ENCODE measurements at regions not wholly inside any gene's neighbourhood (a gene's known extent, or its start where the extent isn't known, plus 50 kb on each side); places are given as distances from the start of the nearest gene placed in this dataset.

GRCh38 chr2:156042895-156043294 is 289.6 kb downstream of the NR4A2 start:
- CTCF ChIA-PET = no interaction called here
- no peak overlapping the region for H3K27ac ChIP-seq
- no peak for DNase-seq (ENCODE audit: low spot score)
- POLR2A ChIA-PET (ENCODE audit: low non-redundant PET) = no interaction called here
- TF ChIP-seq, protein P1, sequence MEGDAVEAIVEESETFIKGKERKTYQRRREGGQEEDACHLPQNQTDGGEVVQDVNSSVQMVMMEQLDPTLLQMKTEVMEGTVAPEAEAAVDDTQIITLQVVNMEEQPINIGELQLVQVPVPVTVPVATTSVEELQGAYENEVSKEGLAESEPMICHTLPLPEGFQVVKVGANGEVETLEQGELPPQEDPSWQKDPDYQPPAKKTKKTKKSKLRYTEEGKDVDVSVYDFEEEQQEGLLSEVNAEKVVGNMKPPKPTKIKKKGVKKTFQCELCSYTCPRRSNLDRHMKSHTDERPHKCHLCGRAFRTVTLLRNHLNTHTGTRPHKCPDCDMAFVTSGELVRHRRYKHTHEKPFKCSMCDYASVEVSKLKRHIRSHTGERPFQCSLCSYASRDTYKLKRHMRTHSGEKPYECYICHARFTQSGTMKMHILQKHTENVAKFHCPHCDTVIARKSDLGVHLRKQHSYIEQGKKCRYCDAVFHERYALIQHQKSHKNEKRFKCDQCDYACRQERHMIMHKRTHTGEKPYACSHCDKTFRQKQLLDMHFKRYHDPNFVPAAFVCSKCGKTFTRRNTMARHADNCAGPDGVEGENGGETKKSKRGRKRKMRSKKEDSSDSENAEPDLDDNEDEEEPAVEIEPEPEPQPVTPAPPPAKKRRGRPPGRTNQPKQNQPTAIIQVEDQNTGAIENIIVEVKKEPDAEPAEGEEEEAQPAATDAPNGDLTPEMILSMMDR (conservative IDR thresholded peaks at IDR 0.05; ENCODE audit: low read depth) = no peak

DNA sequence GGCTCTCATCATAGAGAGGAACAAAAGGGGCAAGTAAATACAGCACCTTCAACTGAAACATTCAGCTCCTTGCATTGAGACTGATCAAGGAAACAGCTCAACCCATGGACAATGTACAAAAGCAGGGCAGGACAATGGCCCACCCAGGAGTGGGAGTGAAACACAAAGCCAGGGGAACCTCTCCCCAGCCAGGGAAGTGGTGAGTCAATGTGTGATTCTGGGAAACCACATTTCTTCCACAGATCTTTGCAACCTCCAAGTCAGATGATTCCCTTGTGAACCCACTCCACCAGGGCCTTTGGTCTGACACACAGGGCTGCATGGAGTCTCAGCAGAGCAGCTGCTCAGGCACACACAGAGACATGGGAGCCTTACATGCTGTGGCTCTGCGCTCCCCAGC is 294.5 kb downstream of the NR4A2 start:
- CTCF ChIA-PET = no interaction called here

DNA sequence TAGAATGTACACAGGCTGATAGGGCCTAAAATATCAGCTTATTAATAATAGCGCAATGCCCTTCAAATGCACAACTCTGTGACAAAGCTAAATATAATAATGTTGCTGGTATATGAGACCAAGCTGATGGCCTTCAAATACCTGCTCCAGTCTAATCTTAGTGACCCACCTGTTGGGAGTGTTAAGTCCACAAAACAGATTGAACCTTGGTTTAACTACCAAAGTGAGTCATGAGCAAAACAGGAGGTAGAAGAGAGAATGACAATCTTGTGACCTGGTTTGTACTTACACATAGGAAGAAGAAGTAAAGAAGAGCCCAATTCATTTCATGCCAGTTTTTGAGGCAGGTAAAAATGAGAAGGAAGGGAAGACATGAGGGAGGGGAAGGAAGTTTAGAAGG is 295.0 kb downstream of the NR4A2 start:
- CTCF ChIA-PET = no interaction called here
- no peak overlapping the region for H3K27ac ChIP-seq
- TF ChIP-seq, protein P1 (conservative IDR thresholded peaks at IDR 0.05; ENCODE audit: low read depth) = no peak
- POLR2A ChIA-PET (ENCODE audit: low non-redundant PET) = no interaction called here
- no peak for DNase-seq (ENCODE audit: low spot score)

More for the DNA sequence above, 294.5 kb downstream of the NR4A2 start:
- DNase-seq (ENCODE audit: low spot score) = no peak
- TF ChIP-seq, protein P1 (conservative IDR thresholded peaks at IDR 0.05; ENCODE audit: low read depth) = no peak
- H3K27ac ChIP-seq = no peak overlapping the region
- POLR2A ChIA-PET (ENCODE audit: low non-redundant PET) = no interaction called here

DNA sequence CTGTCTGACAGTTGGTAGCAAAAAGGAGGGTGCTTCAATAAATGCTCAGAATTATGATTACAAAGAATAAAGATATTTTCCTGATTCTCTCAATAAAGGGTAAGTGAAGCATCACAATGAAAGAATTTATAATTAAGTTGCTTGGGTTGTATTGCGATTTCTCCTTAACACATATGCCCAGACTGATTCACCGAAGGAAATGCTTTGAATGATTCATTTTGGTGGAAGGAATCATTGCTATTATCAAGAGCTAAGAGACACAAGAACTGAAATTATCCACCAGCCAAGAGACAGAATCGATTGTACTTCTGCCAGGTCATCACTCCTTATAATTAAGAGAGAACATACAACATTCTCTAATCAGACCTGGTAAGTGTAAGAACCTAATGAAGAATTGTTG is 301.4 kb downstream of the NR4A2 start:
- DNase-seq (ENCODE audit: low spot score) = no peak
- ChIA-PET CTCF (interaction anchor here (0.6 to 0.7 kb wide), 2 partner anchors 14 to 518 kb away, joined by 3 to 4 read pairs; no protein-coding TSS in a partner anchor), POLR2A (ENCODE audit: low non-redundant PET) (no interaction called here)
- no peak overlapping the region for H3K27ac ChIP-seq
- TF ChIP-seq, protein P1 (conservative IDR thresholded peaks at IDR 0.05; ENCODE audit: low read depth) = no peak

DNA sequence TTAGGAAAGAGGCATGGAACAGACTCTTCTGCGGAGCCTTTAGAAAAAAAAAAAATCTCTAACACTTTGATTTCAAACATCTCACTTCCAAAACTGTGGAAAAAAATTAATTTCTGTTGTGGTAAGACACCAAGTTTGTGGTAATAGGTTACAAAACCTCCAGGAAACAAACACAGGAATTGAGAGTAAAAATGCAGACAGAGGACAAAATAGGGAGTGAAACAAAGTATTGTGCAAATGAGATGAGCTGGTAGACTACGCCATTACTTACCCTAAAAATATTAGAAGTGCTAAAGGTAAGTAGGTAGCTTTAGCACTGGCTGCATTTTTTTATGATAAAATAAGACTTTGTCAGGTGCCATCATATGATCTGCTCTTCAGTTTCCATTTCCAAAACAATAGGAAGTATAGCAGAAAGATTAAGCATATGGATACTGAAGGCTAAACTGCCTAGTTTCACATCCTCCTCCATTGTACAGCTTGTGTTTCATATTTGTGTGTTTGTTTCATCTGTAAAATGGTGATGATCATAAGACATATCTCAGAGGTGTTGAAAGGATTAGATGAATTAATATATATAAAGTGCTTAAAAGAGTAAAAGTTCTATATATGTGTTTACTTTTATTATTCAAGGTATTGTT is 309.2 kb downstream of the NR4A2 start:
- no peak for DNase-seq (ENCODE audit: low spot score)
- POLR2A ChIA-PET (ENCODE audit: low non-redundant PET) = no interaction called here

DNA sequence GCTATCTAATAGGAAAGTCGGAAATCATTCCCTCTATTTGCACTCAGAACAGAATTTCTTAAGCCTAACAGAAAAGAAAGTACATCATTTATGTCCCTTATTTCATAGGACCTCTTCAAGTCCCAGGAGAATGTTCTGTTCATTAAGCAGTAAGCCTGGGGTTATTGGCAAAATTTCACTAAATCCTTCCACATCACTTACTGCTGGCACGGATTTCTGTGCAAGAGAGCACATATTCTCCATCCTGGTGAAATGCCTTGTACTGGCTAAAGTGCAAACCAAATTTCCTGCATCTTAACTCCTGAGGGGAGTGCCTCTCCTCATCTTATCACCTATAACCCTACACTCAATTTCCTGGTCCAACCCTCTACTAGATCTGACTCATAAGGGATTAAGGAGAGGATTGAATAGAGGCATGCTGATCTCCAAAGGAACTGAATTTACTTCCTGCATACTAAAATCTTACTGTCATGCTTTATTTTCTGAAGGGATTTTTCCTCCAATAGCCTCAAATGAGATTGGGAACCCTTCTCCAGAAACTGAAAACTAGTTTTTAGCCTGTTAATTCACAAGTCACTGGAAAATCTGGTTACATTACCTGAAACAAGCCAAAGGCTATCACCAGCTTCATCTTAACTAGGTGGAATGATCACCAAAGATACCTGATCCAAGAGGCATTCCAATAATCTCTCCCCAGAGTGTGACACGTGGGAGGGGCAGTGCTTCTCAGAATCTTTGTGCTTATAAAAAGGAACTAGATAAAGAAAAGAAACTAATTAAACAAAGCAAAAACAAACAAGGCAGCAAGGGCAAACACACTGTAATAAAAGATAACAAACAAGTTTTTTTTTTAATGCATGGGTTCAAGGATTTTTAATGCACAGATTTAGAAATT is 311.1 kb downstream of the NR4A2 start:
- ChIA-PET CTCF (no interaction called here), POLR2A (ENCODE audit: low non-redundant PET) (no interaction called here)
- DNase-seq (ENCODE audit: low spot score) = peak; percentile 36
- TF ChIP-seq, protein P1 (conservative IDR thresholded peaks at IDR 0.05; ENCODE audit: low read depth) = no peak
- no peak overlapping the region for H3K27ac ChIP-seq

More for the DNA sequence above, 309.2 kb downstream of the NR4A2 start:
- H3K27ac ChIP-seq = no peak overlapping the region
- CTCF ChIA-PET = interaction anchor here (0.6 kb wide), 1 partner anchor 8 kb away, joined by 3 read pairs; no protein-coding TSS in a partner anchor
- TF ChIP-seq, protein P1 (conservative IDR thresholded peaks at IDR 0.05; ENCODE audit: low read depth) = no peak

All from RWPE1 (cell line).